CD4-positive, alpha-beta T cell (primary cell): ENCODE measurements at regions not wholly inside any gene's neighbourhood (a gene's known extent, or its start where the extent isn't known, plus 50 kb on each side); places are given as distances from the start of the nearest gene placed in this dataset.

Source experiments
- ATAC-seq: fragments of 200-7000 bp; cut with Tn5 transposase; one replicate; pipeline ENCODE4 v1.10.0; 2022; ENCODE audit warnings: mild to moderate bottlenecking; ENCODE audit not compliant: poor library complexity
- CTCF ChIA-PET: fragments of 350-600 bp; sonication (Branson Sonifier 250); formaldehyde crosslinking; loops from one replicate; lab custom pipeline; 2021; ENCODE audit warnings: antibody characterized with exemption, inconsistent platforms; lab: Charles Lee
- POLR2A ChIA-PET: fragments of 350-600 bp; sonication (Branson Sonifier 250); formaldehyde crosslinking; loops from one replicate; lab custom pipeline; 2021; ENCODE audit warnings: antibody characterized with exemption, inconsistent platforms; lab: Charles Lee
- DNase-seq, 14 experiments: peaks; one replicate each; pipeline ENCODE4 v3.0.0-alpha.2; 2013 to 2020; ENCODE audit warnings: mixed read lengths in 2 of 14
- H3K27ac ChIP-seq, 2 donors: one replicate each; pipeline versions ENCODE4 v1.5.1 to v1.7.0; 2013; ENCODE audit warnings: low read length in 2 of 2, low read depth in 1 of 2, mild to moderate bottlenecking in 1 of 2
- H3K27me3 ChIP-seq, 2 experiments: 1 replicate in 1 of 2; 2 replicates in 1 of 2; pipeline versions ENCODE4 v1.6.1 to v1.7.0; 2013; ENCODE audit warnings: low read length in 2 of 2, control low read depth in 1 of 2, mild to moderate bottlenecking in 1 of 2, moderate library complexity in 1 of 2; ENCODE audit not compliant: insufficient read depth in 2 of 2, control insufficient read depth in 1 of 2
- H3K36me3 ChIP-seq: one replicate; pipeline ENCODE4 v1.6.1; 2013; ENCODE audit warnings: low read length, control low read depth; ENCODE audit not compliant: insufficient read depth
- H3K4me1 ChIP-seq: one replicate; pipeline ENCODE4 v1.6.1; 2013; ENCODE audit warnings: low read length, control low read depth; ENCODE audit not compliant: insufficient read depth
- H3K4me3 ChIP-seq: one replicate; pipeline ENCODE4 v1.5.1; 2013; ENCODE audit warnings: mild to moderate bottlenecking, low read length, moderate library complexity
- H3K9me3 ChIP-seq, 2 experiments: 1 replicate in 1 of 2; 2 replicates in 1 of 2; pipeline versions ENCODE4 v1.6.1 to v1.7.0; 2013; ENCODE audit warnings: low read length in 2 of 2, mild to moderate bottlenecking in 2 of 2, control low read depth in 1 of 2, moderate library complexity in 1 of 2; ENCODE audit not compliant: control insufficient read depth in 1 of 2, insufficient read depth in 1 of 2
- H3K27ac Mint-ChIP-seq: one replicate; pipeline ENCODE4 v1.8.0; 2020; ENCODE audit warnings: mixed read lengths
- H3K27me3 Mint-ChIP-seq: one replicate; pipeline ENCODE4 v1.8.0; 2021; ENCODE audit warnings: mixed read lengths
- H3K36me3 Mint-ChIP-seq: one replicate; pipeline ENCODE4 v1.8.0; 2021; ENCODE audit warnings: low read depth, mixed read lengths
- H3K4me1 Mint-ChIP-seq: one replicate; pipeline ENCODE4 v1.8.0; 2021; ENCODE audit warnings: low read depth, mixed read lengths
- H3K4me3 Mint-ChIP-seq: one replicate; pipeline ENCODE4 v1.8.0; 2020; ENCODE audit warnings: mild to moderate bottlenecking, mixed read lengths
- H3K9me3 Mint-ChIP-seq: one replicate; pipeline ENCODE4 v1.8.0; 2020; ENCODE audit warnings: mixed read lengths
- CTCF ChIP-seq: fragments of 200-600 bp; IDR thresholded peaks from one replicate; pipeline ENCODE4 v1.8.0; 2022; ENCODE audit warnings: antibody characterized with exemption, mild to moderate bottlenecking
- intact Hi-C, 2 experiments: fragments of 100-400 bp; cut with DNase I in 1 of 2; cut with micrococcal nuclease in 1 of 2; formaldehyde crosslinking; loops; one replicate each; pipeline versions ENCODE4 v1.15.1 to v1.9.0; 2023 to 2025; cut with DNase I, micrococcal nuclease

GRCh38 chr18:55647331-55647730 lies 59.3 kb upstream of the TCF4 start:
- intact Hi-C loops, result no loop called here
- peaks cover 0 to 4% of the 10 kb centered on the region in 2 experiments for H3K9me3 ChIP-seq
- ChIA-PET CTCF (no interaction called here), POLR2A (no interaction called here)
- no peaks in the 10 kb centered on the region for H3K36me3 Mint-ChIP-seq
- no peaks in the 10 kb centered on the region for H3K4me1 Mint-ChIP-seq
- H3K27me3 Mint-ChIP-seq, result no peaks in the 10 kb centered on the region
- H3K27me3 ChIP-seq, result no peaks in the 10 kb centered on the region
- no peaks in the 10 kb centered on the region for H3K36me3 ChIP-seq
- H3K27ac ChIP-seq, result no peak overlapping the region
- no peak for DNase-seq
- H3K9me3 Mint-ChIP-seq, result no peaks in the 10 kb centered on the region
- H3K4me3 Mint-ChIP-seq, result no peak overlapping the region
- no peak for TF ChIP-seq CTCF
- no peaks in the 10 kb centered on the region for H3K4me1 ChIP-seq
- no peak overlapping the region for H3K4me3 ChIP-seq
- no peak for ATAC-seq
- H3K27ac Mint-ChIP-seq, result no peak overlapping the region

GRCh38 chr18:55642191-55642590 lies 54.2 kb upstream of the TCF4 start:
- no peak overlapping the region for H3K27ac Mint-ChIP-seq
- intact Hi-C loops, result no loop called here
- H3K4me3 Mint-ChIP-seq, result no peak overlapping the region
- H3K4me3 ChIP-seq, result no peak overlapping the region
- ChIA-PET CTCF (no interaction called here), POLR2A (interaction anchor here (0.6 kb wide), 1 partner anchor 162 kb away, joined by 3 read pairs; no protein-coding TSS in a partner anchor)
- H3K9me3 Mint-ChIP-seq, result peaks cover 3% of the 10 kb centered on the region
- H3K27me3 Mint-ChIP-seq, result no peaks in the 10 kb centered on the region
- no peak for TF ChIP-seq CTCF
- ATAC-seq (no peak), DNase-seq (no peak)
- H3K27ac ChIP-seq, result no peak overlapping the region
- H3K27me3 ChIP-seq, result no peaks in the 10 kb centered on the region
- no peaks in the 10 kb centered on the region for H3K36me3 Mint-ChIP-seq
- no peaks in the 10 kb centered on the region for H3K4me1 Mint-ChIP-seq
- no peaks in the 10 kb centered on the region for H3K36me3 ChIP-seq
- H3K9me3 ChIP-seq, result peaks cover 0 to 12% of the 10 kb centered on the region in 2 experiments
- no peaks in the 10 kb centered on the region for H3K4me1 ChIP-seq

- Histone ChIP-seq H3K27me3 (no peaks in the 10 kb centered on the region), H3K4me1 (no peaks in the 10 kb centered on the region), H3K27ac (no peak overlapping the region), H3K36me3 (no peaks in the 10 kb centered on the region), H3K4me3 (no peak overlapping the region), H3K9me3 (peaks cover 0 to 12% of the 10 kb centered on the region in 2 experiments)
- intact Hi-C loops, result no loop called here
- Mint-ChIP-seq H3K4me1 (no peaks in the 10 kb centered on the region), H3K27ac (no peak overlapping the region), H3K27me3 (no peaks in the 10 kb centered on the region), H3K9me3 (peaks cover 3% of the 10 kb centered on the region), H3K4me3 (no peak overlapping the region), H3K36me3 (no peaks in the 10 kb centered on the region)
- DNase-seq (no peak), ATAC-seq (no peak)
- no peak for TF ChIP-seq CTCF
- CTCF ChIA-PET, result no interaction called here
- POLR2A ChIA-PET, result interaction anchor here (0.6 kb wide), 1 partner anchor 163 kb away, joined by 3 read pairs; no protein-coding TSS in a partner anchor
Measured at GRCh38 chr18:55641486-55641885, 53.5 kb upstream of the TCF4 start.
